CD4-positive, alpha-beta T cell treated with Interleukin-17A for 4 hours (primary cell): ENCODE measurements at regions not wholly inside any gene's neighbourhood (a gene's known extent, or its start where the extent isn't known, plus 50 kb on each side); places are given as distances from the start of the nearest gene placed in this dataset.

ENCODE experiments used
- DNase-seq: peaks from one replicate; pipeline ENCODE4 v3.0.0-alpha.2; 2020; ENCODE audit warnings: mixed read lengths

DNA sequence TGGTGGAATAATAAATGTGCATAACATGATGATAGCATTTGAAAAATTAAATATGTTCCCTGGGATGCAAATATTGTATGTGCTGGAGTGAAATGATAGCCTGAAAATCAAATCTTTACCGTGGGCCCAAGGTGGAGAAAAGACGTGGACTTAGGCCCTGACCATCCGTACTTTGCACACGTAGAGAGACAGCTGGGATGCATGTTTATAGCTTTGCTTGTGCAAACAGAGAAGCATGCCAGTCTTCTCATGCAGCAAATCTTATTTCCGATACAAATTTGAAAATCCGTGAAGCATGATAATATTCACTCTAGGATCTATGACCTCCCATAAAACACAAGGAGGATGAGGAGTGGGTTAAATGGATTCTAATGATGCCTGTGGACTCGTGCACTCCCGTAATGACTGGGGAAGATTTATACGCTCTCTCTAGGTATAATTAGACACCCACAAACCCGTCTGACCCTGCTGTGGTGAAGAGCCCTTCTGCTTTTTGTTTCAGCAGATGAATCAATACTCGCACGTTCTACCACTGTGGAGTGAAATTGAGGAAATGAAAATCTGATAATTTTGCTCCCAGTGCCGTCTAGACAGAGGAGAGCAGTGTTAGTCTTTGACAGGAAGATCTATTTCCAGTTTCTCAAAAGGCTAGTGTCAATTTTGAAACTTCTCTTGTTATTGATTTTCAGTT, 810.3 kb upstream of the SALL3 start:
- DNase-seq = no peak

DNA sequence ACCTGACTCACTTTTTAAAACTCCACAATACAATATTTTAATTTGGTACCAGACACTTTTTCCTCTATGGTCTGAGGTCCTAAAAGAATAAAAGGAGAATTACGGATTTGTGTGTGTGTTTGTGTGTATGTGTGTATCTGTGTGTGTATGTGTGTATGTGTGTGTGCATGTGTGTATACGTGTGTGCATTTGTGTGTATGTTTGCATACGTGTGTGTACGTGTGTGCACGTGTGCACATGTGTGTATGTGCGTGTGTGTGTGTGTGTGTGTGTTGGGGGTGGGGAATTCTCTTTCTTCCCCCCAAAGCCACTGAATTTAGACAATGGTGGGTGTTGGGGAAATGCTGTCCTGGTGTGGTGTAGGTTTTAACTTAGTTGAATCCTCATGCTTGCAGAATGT, 807.7 kb upstream of the SALL3 start:
- DNase-seq = no peak

DNA sequence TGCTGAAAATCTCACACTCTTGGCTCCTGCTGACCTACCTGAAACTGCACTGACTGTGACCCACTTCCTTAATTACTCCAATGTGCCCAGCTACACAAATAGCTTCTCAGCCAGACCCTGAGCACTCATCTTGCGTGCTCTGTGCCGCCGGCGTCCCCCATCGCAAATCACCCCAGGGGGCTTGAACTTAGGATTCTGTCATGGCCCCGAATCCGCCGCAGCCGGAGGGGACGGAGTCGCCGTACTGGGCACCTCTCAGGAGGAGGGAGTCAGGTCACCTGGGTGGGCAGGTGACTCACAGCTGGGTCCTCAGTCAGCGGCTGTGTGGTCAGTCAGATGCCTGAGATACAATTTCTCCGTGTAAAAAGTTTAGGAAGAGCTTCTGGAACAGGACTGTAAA, 804.9 kb upstream of the SALL3 start:
- DNase-seq = no peak

DNA sequence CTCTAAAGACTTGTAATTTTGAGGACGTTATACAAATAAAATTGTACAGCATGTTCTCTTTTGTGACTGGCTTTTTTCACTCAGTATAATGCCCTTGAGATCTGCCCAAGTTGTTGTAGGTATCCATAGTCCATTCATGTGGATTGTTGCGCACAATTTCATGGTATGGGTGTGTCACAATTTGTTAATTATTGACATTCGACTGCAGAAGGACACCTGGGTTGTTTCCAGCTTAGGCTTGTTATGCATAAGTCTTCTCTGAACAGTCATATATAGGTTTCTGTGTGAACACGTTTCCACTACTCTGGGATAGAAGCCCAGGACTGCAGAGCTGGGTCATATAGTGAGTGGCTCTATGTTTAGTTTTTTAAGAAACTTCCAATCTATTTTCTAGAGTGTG, 800.8 kb upstream of the SALL3 start:
- DNase-seq = no peak

DNA sequence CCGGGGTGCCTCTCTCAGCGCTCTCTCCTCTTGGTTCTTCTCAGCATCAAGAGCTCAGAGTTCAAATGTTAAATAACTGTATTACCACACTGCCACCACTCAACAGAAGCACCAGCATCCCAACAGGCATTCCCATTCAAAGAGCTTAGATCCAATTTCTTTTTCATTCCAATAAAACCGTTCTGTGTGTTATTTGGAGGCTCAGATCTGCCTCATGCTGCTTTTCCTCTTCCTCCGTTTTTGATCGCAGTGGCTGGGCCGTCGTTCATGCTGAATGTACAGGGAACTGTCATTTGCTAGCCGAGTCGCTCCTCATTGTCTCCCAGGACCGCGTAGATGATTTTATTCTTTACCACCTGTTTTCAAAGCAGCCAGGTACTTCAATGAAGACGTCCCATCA, 798.9 kb upstream of the SALL3 start:
- no peak for DNase-seq

DNA sequence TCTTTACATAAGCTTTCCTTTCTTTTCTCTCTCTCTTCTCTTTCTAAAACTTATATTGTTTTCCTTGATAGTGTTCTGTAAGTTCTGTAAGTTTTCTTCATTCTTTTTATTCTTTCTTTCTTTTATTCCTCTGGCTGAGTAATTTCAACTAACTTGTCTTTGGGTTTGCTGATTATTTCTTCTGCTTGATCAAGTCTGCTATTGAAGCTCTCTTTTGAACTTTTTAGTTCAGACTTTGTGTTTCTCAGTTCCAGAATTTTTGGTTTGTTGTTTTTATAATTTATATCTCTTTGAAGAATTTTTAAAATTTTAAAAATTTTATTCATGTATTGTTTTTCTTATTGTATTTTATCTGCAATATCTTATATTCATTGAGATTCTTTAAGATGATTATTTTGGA, 795.8 kb upstream of the SALL3 start:
- no peak for DNase-seq

DNA sequence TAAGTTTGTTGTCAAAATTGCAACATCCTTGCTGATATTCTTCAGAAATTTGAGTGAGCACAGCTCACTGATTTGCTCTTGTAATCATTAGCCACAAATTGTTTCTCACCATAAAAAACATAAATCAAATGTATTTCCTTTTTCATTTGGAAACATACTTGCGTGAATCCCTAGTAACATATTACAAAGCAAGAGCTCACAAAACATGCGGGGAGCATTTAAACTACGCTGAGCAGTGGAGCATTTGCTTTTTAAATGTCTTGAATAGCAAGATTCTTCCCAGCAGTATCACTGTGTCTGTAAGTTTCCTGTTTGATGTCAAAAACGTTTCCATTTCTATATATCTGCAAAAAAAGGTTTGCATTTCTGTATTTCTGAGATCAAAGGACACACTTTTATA, 788.3 kb upstream of the SALL3 start:
- no peak for DNase-seq

DNA sequence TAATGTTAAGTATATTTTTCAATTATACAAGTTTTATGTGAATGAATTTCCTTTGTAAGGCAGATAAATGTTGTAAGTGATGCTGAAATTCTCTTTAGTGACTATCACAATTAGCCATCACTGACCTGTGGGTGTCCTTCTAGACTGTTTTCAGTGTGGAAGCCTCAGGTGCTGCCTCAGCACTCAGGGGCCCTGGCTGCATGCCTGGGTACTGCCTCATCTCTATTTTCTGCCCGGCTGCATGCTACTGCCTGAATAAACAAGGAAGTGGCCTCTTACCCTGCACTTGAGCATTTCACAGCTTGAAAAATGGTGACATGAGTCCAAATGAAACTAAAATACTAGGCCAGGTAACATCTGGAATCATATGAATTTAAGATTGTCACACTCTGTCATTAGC, 787.6 kb upstream of the SALL3 start:
- no peak for DNase-seq

DNA sequence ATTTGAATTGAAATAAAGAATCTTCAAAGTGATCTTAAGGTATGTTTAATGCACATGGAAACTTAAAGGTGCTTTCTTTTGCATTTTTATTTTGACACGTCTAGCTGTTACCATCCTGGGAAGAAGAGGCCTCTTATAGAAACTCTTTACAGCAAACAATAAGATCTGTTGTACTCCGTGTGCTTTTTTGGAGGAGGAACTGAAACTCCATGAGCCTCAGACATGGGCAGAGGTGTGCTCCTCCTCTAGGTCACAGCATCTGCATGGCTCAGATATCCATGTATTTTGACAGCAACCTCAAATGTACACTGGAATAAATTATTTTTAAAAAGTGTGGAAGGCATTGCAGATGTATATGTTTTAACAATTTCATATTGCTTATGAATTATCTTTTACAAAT, 783.3 kb upstream of the SALL3 start:
- no peak for DNase-seq

DNA sequence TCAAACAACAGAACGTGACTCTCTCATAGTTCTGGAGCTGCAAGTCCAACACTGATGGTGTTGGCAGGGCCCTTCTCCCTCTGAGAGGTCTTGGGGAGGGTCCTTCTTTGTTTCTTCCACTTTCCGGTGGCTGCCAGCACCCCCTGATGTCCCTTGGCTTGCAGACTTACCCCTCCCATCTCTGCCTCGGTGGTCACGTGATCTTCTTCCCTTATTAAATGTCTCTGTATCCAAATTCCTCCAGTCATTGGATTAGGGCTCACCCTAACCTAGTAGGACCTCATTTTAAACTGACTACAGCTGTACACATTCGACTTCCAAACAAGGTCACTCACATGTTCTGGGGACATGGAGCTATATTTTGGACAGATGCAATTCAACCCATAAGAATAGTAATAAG, 780.6 kb upstream of the SALL3 start:
- DNase-seq = no peak

DNA sequence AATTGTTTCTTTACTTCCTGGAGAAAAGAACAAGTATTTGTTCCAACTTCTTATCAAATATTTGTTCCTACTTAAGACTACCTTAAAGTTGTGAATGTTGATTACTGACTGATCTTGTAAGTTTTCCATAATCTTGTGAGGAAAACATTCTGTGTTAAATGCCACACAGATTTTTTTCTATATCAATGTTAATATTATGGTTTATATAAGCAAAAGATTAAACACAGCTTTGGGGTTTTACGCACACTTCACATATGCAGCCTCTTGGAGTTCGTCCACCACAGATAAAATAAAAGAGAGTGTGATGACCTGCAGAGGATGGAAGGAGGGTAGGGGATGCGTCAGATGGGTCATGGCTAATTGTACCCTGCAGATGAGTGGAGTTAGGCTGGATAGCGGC, 780.0 kb upstream of the SALL3 start:
- no peak for DNase-seq

DNA sequence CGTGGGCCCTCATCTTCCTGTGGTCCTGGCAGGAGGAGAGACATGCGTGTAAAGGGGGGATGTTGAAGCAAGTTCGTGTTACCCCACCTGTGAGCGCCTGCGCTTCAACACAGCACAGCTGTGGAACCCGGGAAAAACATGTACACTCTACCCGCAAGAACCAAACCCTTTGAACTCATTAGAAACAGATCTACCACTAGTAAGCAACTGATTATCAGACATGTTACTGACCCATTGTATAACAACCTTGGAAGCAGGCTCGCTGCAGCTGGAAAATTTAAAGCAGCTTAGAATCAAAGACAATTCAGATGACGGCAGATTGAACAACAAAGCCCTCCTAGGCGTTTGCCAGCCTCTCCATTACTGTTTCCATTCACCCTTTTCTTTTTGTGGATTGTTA, 771.7 kb upstream of the SALL3 start:
- DNase-seq = no peak

DNA sequence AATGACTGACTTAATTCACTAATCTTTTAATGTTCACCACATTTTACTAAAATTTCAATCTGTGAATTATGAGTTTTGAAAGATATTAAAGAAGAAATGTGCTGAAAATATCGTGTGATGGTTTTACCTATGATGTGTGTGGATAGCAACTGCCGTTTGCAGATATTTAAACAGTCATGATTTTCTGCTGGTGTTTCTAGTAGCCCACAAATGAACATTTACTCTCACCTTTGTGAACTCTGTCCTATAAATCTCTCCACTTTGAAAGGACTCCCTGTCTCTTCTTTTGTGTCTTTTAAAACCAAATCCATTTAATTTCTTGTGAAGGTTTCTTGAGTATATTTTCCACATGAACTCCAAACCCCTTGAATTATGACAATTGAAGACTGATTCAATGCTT, 771.2 kb upstream of the SALL3 start:
- no peak for DNase-seq

DNA sequence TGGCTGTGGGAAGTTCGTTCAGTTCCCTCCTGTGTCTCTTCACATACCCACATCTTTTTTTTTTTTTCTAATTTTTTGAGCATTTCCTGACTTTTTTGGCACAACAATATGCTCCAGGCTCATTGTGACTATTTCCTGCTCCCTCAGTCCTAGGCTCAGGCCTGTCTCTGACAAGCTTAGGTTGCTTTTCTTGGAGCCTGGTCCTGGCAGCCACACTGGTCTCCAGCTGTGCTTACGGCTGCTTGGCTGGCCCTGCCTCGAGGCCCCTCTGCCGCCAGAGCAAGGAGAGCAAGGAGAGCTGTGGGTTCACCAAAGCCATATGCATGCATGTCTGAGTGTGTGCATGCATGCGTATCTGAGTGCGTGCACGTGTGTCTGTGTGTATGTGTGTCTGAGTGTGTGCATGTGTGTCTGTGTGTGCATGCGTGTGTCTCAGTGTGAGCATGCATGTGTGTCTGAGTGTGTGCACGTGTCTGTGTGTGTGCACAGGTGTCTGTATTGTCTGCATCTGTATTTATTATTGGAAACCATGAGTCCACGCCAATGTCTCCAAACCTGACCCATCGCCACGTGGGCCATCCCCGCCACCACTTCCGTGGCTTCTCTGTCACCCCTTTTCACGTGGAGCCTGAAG, 766.1 kb upstream of the SALL3 start:
- no peak for DNase-seq

DNA sequence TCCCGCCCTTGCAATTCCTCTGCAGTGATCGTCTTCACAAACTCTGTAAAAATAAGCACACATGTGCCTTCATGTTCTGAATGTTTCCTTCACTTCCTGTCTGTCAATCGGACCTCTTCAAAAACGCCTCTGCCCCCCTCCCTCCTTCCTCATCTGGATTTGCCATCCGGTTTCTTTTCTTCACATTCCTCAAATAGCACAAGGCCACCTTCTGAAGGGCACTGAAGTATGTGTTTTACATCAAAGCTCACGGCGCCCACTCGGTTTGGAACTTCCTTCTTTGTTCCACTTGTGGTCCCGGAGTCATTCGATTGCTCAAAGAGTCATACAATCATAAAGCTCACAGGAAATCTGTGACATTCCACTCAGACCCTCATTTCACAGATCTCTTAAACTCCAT, 758.1 kb upstream of the SALL3 start:
- DNase-seq = no peak

DNA sequence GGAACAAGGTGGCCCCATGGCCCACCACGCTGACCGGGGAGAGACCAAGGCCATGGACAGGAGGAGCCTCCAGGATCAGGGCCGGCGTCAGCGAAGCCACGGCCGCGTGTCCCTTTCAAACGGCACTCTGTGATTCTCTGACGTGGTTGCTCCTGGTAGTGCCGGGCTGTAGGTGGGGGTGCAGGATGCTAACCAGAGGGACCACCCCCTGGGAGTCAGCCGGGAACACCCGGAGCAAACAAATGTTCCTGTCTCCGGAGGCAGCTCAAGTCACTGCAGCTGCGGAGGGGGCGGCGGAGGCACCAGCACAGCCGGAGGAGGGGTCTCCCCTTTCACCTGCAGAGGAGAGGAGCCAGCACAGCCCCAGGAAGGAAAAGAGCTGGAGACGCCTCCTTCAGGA, 750.6 kb upstream of the SALL3 start:
- DNase-seq = no peak

DNA sequence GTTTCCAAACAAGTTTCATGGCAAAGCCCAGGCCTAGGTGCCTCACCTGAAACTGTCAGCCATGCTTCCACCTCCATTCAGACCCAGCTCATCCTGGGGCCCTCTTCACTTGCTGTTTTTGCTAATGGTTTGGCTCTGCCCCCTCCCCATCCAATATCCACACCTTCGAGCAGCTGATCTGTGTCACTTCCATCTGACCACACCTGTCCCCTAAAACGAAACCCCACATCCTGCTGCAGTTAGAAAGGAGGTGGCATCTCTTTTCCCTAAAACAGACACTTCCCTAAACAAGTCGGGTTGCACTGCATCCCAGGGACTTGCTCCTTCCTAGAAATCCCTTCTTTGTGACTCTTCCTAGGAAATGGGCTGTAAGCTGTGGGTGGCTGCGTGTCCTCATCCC, 748.7 kb upstream of the SALL3 start:
- no peak for DNase-seq

DNA sequence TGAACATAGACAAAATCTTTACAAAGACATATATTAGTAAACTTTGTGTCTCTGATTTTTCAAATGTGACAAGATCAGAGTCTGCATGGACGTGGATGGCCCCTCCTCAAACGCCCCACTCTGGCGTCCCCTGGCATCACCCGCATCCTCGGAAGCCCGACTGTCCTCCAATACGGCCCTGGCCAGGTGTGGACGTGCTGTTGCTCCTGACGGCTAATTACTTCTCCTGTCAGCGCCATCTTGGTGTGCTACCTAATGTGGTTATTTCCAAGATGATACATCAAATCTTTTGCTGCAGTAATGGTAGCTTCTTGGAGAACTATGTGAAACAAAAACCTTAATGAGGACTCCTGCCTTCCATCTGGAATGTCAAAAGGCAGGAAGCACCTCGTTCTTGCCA, 747.4 kb upstream of the SALL3 start:
- DNase-seq = no peak

DNA sequence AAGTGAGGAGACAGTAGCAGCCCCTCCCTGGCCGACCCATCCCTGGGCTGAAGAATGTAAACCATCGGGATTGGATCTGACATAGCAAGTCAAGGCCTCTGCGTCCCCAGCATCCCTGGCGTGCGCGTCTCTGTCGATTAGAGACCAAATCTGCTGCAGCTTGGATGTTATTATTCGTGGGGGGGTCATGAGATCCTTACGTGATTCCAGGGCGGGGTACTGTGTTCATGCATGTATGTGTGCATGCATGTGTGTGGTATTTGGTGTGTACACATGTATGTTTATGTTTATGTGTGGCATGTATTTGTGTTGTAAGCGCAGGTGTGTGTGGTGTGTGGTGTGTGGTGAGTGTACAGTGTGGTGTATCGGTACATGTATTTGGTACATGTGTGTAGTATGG, 741.8 kb upstream of the SALL3 start:
- no peak for DNase-seq

DNA sequence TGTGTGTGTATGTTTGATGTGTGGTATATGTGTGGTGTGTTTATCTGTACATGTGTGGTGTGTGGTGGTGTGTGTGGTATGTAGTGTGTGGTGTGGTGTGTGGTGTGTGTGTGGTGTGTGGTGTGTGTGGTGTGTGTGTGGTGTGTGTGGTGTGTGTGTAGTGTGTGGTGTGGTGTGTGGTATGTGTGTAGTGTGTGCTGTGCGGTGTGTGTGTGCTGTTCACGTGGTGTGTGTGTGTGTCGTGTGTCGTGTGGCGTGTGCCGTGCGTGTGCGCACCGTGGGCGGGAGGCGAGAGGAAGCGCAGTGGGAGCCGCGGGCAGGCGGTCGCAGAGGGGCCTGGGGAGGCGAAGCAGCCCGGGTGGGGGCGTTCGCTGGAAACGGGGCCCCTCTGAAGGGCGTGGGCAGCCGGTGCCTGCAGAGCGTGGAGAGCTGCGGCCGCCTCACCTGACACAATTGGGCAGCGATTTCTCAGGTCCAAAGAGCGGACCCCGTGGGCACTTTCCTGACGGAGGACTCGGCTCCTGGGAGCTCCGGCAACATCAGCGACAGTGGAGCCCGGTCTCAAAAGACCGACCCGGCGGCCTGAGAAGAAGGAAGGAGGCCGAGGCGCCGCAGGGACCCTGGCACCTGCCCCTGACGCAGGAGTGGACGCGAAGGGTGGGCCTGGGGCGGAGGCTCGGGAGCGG, 741.1 kb upstream of the SALL3 start:
- DNase-seq = no peak

DNA sequence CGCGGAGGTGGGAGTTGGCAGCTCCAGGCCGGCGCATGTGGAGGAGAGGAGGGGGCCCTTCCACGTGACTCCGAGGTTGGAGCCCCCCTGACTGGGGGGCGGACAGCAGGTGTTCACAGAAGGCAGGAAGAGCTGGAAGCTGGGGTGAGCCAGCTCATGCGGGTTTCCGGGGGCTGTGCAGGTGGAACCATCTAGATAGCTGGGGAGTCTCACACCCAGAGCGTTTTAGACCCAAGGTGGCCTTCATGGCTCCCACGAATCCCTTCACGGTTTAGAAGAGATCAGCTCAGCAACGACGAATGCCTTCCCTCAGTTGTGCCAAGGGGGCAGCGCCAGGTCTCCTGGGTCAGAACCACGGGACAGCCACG, 740.5 kb upstream of the SALL3 start:
- DNase-seq = no peak

DNA sequence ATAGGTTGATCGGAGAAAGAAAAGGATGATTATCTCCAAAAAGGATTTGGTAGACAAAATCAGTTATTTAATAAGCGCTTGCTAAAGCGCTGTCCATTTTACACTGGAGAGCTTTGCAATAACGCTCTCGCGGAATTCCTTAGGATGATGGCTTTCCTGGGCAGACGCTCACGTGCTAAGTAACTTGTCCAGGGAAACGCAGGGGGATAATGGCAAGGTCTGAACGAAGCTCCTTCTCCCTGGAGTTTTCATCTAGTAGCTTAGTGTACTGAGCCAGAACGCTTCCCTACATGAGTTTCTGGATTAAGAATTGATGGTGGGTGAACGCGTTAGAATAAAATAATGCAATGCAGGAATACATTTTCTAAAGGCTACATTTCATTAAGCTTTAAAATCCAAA, 739.5 kb upstream of the SALL3 start:
- DNase-seq = no peak

DNA sequence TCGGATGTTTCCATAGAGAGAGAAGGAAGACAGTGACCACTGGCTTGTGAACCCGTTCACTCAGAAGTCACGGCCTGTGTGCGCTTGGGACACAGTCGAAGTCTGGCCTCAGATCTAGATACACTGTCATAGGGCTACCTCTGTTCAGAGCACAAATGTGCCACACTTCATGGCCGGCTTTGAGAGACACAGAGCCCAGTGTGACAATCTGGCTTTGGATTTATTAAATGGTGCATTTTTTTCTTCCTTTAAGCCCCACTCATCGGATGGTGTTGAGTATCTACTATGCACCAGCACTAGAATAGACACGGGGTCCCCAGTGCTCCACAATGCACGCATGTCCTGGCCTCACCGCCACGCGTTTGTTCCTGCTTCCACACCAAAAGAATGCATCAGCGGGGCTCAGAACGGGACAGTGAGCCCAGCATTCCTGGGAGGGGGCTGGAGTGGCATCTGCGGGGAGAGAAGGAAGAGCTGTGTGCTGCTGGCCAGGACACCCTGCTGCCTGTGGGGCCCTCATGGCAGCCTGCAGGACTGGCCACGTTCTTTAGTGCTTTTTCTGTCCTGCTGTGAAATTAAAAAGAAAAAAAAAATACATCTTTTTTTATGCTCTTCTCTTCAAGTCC, 738.9 kb upstream of the SALL3 start:
- DNase-seq = no peak

DNA sequence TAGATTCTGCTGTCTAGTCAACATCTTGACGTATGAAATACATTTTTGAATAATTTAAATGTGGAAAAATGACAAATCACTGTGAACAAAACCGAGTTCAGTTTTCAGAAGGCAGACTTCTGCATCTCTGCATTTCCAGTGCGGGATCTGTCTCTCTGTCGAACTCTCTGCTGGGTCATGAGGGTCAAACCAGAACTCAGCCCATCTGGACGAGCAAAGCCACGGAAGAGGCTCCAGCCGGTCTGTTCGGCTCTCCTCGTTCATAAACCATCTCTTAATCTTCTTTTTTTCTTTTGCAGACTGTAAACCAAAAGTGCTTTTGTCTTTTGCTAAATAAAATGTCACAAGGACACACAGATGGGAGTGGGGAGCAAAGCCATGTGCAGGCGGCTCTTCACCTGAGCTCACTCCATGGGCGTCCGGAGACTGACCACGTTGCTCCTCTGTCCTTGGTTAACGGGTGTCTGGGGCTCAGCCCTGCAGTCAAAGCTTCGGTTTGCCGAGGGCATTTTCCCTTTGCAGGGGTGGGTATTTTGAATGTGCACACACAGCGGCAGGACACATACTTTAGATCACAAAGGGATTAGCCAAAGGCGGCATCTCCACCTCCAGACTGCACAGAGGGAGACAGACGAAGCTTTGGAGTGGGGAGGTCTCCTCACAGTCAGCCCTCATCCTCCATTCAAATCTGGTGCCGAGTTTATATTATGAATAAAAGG, 737.9 kb upstream of the SALL3 start:
- no peak for DNase-seq
